Glomerular visceral epithelial cell (primary cell): ENCODE measurements at regions not wholly inside any gene's neighbourhood (a gene's known extent, or its start where the extent isn't known, plus 50 kb on each side); places are given as distances from the start of the nearest gene placed in this dataset.
"Not testable (repeated sequence)": the region's sequence is repeated elsewhere in the genome, so short reads cannot be mapped to it uniquely, and the experiment has no call there.

ENCODE experiments used
- DNase-seq: peaks from one replicate; pipeline ENCODE4 v3.0.0-alpha.2; 2016; ENCODE audit errors: extremely low spot score

DNA sequence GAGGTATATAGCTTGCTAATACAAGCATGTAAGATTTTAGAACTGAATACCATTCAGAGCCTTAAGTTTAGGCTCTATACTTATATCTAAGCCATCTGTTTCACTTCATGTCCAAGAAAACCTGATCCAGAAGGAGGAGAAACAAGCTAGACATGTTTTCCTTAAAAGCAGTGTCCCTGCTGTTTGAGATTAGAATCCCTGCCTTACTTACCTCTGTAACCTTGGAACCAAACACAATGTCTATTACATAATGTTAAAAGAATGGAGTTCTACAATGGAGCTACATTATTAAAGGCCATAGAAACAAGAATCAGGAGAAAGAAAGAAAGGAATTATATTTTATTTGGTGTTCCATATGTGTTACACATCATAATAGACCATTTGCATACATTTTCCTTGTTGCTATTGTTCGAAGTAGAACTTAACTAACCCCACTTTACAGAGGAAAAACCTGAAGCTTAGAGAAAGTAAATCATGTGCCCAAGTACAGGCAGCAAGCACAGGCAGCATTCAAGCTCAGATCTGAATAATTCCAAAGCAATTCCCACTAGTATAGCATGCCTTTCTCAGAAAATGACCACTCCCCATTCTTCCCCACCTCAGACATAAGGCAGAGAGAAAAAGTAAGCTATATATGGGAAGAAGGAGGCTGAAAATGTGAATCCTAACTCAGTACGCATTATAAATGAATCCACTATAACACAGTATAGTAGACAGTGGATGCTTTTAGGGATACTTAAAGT, 380.1 kb upstream of the SPAG17 start:
- DNase-seq = no peak

DNA sequence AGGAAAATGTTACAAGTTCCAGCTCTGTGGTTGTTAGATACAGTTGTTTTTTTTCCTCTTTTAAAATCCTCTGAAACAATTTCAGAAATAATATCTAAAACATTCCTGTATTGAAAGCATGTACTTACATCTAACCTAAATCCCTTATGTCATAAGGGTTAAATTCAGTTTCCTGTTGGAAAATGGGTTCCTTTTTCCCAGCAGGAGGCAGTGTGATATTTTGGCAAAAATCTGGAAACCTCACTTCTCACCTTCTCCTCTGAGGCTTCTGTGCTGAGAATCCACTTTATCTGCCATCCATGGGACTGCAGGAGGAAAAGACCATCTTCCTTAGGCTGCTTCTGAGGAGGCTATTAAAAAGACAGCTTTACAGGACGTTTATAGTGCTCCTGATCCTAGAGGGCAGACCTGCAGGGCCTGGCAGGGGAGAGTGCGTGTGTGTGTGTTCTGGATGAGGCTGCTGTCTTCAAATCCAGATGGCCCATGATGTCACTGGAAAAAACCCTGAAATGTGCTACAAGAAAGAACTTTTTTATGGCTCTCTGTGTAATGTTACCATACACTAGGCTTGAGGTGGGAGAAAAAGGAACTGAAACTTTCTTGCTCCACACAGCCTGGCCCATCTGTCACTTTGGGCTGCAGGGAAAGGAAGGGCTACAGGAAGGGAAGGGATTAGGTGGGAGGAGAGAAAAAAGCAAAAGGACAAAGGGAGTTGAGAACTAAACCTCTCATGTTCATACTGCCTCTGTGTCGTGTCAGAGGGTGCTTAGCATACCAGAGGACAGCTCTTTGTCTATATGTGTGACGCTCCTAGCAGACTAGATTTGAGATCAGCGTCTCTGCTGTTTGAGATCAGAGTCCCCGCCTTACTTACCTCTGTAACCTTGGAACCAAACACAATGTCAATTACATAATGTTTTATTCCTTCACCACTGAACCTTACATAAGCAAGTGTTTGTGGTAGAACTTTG, 379.2 kb upstream of the SPAG17 start:
- DNase-seq = no peak

DNA sequence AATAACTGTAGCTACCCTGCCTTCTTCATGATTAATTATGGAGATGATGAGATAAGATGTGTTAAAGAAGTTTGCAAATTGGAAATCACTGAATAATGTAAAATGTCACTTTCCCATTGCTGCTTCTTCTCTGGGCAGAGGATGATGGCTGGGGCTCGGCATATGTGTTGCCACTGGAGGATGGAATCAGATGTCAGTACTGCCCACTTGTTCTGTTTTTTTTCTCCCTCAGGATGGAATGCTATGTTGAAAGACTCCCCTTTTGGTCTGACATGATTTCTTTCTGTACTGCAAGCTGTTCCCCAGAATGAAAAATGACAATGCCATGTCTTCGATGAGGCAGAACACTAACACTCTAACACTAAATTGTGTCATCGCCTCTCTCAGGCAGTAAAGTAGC, 373.9 kb upstream of the SPAG17 start:
- DNase-seq = no peak

DNA sequence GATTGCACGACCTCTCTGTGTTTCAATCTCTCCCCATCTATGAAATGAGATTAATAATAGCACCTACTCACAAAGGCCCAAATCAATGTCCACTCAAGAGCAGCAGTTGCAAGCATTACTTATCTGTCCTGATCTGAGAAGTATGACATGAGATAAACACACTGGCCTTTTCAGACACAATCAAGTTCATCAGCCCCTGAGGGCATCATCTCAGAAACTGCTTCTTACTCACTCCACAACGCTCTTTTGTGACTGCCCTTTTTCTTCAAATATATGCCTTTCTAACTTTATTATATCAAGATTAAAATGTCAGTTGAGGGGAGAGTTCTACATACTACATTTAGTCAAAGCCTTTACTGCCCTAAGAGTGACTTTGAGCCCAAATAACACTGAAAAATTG, 371.9 kb upstream of the SPAG17 start:
- no peak for DNase-seq

DNA sequence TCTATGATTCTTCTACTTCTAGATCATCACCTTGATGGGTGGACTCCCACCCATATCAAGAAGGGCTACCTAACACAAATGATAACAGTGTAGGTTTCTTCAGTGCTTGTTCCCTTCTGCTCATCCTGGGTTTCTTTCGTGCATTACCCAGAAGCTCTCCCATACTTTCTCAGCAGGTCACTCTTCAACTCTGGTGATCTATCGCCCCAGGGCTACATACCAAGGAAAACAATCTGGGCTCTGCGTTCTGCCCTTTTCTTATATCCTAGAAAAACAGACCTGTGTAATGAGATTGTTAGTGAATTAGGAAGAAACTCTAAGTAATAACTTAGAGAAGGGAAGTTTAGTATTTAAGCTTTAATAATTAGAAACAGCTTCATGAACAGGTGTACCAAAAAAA, 370.6 kb upstream of the SPAG17 start:
- DNase-seq = no peak

DNA sequence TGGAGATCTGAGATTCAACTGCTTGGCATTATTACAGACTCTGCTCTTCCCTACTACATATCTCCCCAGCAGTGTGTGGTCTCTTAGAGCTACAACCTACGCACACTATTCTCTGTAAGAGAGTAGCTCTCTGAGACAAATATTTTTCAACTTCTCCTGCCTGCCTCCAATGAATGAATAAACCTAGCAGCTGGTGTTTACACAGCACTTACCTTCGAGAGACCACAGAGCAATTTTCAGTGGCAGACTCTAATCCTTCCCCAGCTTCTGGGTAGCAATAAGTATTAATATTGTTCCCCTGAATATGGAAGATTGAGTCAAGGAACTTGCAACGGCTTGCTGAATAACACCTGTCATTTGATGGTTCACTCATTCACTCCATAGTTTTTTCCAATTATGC, 350.9 kb upstream of the SPAG17 start:
- DNase-seq = no peak

DNA sequence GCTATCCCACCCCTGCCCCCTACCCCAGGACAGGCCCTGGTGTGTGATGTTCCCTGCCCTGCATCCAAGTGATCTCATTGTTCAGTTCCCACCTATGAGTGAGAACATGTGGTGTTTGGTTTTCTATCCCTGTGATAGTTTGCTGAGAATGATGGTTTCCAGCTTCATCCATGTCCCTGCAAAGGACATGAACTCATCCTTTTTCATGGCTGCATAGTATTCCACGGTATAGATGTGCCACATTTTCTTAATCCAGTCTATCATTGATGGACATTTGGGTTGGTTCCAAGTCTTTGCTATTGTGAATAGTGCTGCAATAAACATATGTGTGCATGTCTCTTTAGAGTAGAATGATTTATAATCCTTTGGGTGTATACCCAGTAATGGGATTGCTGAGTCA, 326.9 kb upstream of the SPAG17 start:
- not testable (repeated sequence) for DNase-seq

DNA sequence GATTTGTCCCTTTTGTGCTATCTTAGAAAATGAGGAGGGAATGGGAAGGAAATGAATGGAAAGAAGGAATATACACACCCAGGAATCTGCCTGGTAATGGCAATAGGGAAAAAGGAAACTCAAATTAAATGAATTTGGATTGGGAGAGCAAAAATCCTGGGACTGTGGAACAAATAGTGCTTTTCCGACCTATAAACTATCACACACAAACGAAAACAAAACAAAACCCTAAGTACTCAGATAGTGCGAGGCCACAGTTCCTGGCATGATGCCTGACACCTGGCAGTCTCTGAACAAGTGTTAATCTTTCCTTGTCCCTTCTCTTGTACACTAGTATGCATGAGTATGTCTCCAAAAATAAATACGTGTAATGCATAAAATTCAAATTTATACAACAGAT, 319.8 kb upstream of the SPAG17 start:
- DNase-seq = no peak

DNA sequence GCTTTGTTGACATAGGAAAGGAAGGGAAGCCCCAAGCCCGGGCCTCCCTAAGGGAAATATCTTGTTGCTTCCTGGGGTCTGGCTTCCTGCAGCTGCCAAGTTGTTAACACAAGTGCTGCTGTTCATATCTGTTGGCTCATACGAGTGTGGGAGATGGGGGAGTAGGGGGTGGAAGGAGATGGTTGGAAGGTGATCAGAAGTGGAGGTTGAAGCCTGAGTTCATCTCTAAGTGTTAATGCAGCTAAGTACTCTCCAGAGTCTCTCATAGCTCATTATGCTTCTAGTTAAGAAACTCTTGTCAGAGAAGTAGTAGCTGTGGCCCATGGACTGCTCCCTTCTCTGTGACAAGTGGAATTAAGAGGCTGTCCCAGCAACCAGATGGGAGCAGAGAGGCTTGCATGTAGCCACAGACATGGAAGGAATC, 319.2 kb upstream of the SPAG17 start:
- DNase-seq = no peak

DNA sequence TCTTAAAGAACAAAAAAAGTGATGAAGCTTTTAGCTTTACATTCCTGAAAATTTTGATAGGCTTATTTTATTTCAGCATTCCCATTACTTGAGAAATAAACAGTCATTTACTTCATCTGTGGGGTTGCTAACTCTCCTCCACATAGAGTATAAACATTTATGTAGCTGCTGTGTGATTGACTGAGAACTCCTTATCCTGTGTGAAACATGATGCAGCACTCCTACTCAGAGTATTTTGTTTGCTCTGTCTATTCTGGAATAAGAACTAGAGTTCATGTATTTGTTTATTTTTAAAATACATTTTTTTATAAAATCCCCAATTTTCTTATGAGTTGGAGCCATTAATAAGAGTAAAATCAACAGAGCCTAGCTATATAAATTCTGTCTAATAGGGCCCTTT, 318.7 kb upstream of the SPAG17 start:
- no peak for DNase-seq

DNA sequence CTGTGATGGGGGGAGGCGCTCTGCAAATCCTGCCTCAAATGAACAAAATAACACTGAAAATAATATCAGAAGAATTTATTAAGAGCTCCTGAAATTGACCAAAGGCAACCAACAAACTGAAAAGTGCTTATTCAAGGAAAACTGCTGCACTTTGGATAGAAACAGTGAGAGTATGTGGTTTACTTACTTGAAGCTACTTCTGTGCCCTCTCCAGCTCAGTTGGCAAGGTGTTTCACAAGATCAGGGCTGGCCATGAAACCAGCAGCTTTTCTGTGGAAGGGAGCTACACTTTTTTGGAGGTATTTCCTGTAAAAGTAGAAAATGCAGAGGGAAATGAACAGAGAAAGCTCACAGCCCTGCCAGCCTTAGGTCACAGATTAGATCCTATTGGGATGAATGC, 310.0 kb upstream of the SPAG17 start:
- DNase-seq = no peak

DNA sequence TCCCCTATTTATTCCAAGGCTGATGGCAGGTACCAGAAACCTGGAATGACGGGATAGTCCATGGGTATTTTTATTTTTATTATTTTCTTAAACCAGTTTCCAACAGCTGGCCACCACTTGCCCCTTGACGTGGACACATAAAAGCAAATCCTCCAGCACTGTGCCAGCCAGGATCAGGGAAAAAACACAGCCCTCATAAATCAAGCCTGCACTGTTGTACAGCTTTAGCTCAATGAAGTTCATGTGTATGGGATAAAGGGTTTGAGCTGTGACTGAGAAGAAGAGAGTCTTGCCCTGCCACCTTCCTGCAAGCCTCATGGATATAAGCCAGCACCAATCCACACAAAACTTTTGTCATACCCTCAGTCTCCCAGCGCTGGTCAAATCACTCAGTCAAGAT, 303.8 kb upstream of the SPAG17 start:
- no peak for DNase-seq

DNA sequence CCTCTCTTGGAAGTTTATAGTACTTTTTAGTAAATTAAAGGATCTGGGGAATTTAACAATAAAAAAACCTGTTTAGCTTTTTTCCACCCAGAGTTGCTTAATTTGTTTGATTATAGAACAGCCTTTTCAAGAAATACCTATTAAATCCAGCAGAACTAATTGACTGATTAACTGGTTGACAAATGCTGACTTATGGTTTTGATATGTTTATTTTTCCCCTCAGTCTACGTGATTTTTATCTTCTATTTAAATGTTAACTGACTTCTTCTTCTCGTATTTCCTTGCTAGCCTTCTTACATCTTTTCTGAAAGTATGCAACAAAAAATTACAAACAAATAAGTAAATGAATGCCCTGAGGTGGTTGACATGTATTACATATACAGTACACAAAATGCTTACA, 302.9 kb upstream of the SPAG17 start:
- DNase-seq = no peak

DNA sequence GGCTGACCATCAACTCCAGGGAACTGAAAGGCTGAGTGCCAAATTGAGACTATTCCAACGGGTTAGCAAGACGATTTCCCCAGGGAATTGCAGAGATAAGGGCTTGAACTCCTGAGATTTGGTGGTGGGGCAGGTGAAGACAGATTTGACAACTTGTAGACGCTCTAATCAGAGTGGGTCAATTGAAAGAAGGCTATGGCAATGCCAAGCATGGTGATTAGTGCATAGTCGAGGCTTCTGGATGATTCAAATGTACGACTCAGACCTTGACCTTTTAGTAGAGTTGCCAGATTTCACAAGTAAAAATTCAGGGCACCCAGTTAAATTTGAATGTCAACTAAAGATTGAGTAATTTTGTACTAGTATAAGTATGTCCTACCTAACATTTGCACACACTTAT, 302.1 kb upstream of the SPAG17 start:
- no peak for DNase-seq

DNA sequence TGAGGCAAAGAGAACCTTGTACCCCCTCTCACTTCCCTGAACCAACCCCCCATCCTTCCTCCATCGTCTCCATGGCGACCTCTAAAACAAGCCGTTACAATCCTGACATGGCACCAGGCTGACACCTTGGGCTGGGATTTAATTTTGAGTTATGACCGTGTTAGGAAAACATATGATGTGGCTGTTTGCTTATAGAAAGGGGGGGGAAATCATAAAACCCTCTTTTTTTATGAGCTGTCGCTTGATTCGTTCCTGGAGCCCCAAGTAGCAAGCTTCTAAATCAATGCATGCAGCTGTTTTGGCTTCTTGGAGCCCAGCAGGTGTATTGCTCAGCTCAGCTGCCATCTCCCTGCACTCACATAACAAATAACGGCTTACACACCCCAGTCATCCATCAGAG, 301.2 kb upstream of the SPAG17 start:
- DNase-seq = no peak

DNA sequence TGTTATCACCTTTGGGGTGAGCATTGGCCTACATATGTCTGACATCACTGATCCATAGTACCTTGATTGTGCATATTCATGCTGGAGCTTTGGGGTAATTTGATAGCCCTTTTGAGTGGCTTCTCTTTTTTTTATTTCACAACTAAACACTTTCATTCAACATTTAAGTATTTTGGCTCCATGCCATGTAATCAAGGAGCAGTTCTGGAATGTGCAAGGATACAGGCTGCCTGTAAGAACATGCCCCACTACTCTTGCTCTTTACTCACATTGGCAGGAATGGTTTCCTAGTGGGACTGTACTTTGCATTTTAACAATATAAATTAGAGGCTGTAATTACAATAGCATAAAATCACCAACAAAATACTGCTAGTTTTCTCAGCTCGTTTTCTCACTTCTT, 300.7 kb upstream of the SPAG17 start:
- DNase-seq = no peak

DNA sequence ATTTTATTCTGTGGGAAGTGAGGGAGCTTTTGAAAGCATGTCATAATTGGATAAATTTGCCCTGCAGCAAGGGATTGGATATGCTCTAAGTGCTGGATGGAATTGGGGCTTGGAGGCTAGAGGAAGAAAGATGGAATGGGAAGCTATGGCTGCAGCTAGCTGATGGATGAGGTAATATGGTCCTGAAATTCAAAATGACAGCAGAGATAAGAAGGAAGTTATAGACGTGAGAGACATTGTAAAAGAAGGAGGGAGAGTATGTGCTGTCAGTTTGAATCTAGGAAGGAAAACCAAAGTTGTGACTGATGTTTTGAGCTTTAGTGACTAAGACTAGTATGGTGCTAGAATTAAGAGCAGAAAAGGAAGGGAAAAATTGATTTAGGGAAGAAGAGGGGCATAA, 299.9 kb upstream of the SPAG17 start:
- no peak for DNase-seq

DNA sequence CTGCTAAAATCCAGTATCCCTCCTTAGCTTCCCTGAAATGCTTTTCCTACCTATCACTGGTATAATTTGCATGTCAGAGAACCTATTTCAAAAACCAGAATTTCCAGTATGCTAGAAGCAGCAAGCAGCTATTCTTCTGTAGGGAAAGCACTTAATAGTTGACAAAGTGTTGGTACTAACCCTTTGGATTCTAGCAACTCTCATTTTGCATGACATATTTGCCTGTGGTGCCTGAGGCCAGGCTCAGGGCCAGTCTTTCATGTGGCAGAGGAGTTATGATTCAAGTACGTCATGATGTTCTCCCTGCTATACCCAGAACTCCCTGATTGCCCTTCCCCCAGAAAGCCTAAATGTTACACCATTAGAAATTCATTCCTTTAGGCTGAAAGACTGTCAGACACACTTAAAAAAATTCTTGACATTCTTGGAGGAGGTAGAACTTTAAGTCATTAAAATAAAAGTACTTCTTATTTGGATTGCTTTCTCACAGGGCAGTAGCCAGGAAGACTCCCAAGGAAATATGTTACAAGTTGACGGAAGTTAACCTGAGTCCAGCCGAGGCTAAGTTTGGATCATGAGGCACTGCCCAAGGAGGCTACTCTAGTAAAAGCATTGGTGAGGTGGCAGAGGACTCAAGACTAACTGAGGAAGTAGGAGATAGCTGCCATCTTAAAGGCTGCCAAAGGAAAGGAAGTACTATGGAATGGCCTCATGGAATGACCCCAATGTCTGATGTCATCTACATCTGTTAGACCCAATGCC, 298.4 kb upstream of the SPAG17 start:
- DNase-seq = no peak

DNA sequence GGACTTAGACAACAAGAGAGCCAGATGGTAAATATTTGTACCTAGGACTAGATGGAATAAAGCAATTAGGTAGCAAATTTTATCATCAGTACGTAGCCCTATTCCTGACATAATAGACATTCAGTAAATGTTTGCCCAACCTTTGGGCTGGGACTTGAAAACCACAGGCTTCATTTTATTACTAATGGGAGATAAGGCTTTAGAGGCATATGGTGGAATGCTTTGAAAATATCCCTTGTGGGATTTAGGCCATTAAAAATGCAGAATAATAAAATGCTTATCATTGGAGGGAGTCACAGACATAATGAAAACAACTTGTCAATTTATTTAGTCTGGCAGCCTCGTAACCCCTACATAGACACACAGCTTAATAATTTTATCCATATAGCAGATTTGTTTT, 296.1 kb upstream of the SPAG17 start:
- no peak for DNase-seq

DNA sequence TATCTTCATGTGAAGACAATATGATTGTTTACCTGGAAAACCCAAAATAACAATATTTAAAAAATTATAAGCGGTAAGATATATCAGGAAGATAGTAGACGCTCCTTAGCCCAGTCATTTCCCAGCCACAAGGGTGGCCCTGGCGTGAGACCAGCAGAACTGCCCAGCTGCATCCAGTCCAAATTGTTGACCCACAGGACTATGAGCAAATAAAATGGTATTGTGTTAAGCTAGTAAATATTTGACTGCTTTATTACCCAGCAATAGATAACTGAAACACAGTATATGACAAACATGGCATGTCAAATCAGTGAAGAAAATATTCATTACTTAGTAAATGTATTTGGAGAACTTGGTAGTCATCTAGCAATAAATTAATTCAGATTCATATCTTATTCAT, 294.3 kb upstream of the SPAG17 start:
- DNase-seq = no peak

DNA sequence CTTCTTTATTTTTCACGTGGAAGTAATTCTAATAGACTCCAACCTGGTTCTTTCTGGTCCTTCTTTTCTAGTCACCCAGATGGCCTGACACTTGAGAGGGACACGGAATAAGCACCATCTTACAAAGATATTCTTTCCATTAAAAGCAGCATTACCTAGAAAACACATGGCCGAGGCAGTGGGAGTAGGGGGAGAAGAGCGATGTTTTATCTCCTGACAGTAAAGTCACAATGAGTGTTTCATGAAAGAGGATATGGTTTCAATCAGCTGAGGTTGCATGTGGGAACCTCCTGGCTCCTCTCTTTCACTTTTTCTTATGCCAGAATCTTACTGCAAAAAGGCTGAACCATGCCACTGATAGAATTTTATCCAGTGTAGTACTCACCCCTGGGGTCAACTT, 288.8 kb upstream of the SPAG17 start:
- DNase-seq = no peak

DNA sequence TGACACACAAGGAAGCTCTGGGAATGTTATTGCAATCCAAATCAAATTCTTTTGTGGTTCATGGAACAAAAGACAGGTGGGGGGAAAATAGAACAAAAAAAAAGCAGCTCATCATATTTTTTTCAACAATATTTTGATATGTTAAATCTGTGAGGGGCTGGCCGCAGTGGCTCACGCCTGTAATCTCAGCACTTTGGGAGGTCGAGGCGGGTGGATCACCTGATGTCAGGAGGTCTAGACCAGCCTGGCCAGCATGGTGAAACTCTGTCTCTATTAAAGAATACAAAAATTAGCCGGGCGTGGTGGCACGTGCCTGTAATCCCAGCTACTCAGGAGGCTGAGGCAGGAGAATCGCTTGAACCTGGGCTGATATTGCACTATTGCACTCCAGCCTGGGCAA, 279.4 kb upstream of the SPAG17 start:
- not testable (repeated sequence) for DNase-seq
